A673 (cell line): ENCODE measurements at regions not wholly inside any gene's neighbourhood (a gene's known extent, or its start where the extent isn't known, plus 50 kb on each side); places are given as distances from the start of the nearest gene placed in this dataset.

Source experiments
- CTCF ChIP-seq: fragments of 300-800, 200-600 bp; sonication (generic); conservative IDR thresholded peaks from 2 replicates; pipeline ENCODE4 v1.5.1; 2017; ENCODE audit warnings: low read depth, mild to moderate bottlenecking, antibody characterized with exemption, low read length, moderate library complexity, mixed read lengths
- EZH2 ChIP-seq: fragments of 200-600 bp; sonication (generic); IDR thresholded peaks from 2 replicates; pipeline ENCODE4 v1.6.1; 2017; ENCODE audit warnings: borderline replicate concordance, low read depth, mild to moderate bottlenecking, mixed read lengths, antibody characterized with exemption, low read length; ENCODE audit not compliant: poor library complexity, severe bottlenecking

DNA sequence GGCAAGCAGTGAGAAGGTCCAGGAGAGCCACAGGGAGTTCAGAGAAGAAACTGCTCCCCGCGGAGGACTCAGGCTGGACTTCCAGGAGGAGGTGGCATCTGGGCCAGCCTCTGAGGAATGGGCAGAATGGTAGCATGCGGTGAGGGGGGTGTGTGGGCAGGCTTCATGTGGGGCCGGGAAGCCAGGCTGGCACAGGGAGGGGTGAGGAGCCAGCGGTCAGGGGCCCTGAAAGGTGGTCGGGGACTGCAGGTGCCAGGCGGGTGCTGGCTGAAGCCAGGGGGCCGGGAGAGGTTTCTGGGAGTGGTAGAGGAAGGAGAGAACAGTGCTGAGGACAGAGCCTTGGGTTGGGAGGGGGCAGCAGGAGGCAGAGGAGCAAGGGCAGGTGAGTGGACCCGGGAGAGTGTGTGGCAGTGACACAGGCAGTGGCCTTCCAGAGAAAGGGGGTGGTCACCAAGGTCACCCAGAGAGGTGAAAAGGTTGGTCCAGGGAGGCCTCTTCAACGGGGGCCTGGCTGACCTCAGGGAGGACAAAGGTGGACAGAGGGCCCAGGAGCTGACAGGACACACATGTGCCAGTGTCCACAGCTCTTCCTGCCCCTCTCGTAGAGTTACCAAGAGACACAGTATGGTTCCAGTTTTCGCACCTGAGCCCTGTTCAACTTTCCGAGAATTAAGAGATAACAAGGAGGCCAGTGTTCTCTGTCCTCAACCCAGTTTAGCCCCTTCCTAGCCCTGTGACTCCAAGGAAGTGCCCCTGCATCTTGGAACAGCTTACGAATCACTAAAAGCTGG, 101.2 kb upstream of the ASB18 start:
- TF ChIP-seq CTCF (no peak), EZH2 (no peak)
